Panc1 (cell line): ENCODE measurements at regions not wholly inside any gene's neighbourhood (a gene's known extent, or its start where the extent isn't known, plus 50 kb on each side); places are given as distances from the start of the nearest gene placed in this dataset.

Experiments used
- SIN3A ChIP-seq: IDR thresholded peaks from 2 replicates; pipeline ENCODE4 v1.6.1; 2012; ENCODE audit warnings: low read depth, mild to moderate bottlenecking, low read length, moderate library complexity, borderline replicate concordance; ENCODE audit not compliant: insufficient read depth
- TF ChIP-seq, protein P1 (sequence below): fragments of 450-650 bp; IDR thresholded peaks from 2 replicates; pipeline ENCODE4 v1.5.1; 2017; ENCODE audit warnings: mild to moderate bottlenecking

DNA sequence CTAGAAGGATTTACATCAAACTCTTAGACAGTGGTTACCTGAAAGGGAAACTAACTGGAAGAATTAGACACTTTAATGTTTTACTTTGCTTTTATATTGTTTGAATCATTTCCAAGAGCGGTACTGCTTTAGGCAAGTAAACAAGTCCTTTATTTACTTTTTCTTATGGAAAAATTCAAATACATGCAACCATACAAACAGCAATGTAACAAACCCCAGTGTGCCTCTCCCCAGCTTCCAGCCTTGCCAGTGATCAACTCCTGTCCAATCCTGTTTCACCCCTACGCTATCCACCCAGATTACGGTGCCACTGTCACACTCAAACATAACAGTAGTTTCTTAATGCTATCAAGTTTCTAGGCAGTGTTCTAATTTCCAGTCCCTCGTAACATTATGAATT lies 85.9 kb downstream of the C16orf95 start:
- TF ChIP-seq, protein P1, sequence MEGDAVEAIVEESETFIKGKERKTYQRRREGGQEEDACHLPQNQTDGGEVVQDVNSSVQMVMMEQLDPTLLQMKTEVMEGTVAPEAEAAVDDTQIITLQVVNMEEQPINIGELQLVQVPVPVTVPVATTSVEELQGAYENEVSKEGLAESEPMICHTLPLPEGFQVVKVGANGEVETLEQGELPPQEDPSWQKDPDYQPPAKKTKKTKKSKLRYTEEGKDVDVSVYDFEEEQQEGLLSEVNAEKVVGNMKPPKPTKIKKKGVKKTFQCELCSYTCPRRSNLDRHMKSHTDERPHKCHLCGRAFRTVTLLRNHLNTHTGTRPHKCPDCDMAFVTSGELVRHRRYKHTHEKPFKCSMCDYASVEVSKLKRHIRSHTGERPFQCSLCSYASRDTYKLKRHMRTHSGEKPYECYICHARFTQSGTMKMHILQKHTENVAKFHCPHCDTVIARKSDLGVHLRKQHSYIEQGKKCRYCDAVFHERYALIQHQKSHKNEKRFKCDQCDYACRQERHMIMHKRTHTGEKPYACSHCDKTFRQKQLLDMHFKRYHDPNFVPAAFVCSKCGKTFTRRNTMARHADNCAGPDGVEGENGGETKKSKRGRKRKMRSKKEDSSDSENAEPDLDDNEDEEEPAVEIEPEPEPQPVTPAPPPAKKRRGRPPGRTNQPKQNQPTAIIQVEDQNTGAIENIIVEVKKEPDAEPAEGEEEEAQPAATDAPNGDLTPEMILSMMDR: no peak
- TF ChIP-seq SIN3A: no peak
